GM23338 (cell line): ENCODE measurements at regions not wholly inside any gene's neighbourhood (a gene's known extent, or its start where the extent isn't known, plus 50 kb on each side); places are given as distances from the start of the nearest gene placed in this dataset.

Experiments used
- ATAC-seq: fragments of 200-7000 bp; cut with Tn5 transposase; 3 replicates; pipeline ENCODE4 v1.9.1; 2020
- DNase-seq: peaks from one replicate; pipeline ENCODE4 v3.0.0-alpha.2; 2015; ENCODE audit warnings: low spot score
- H2AFZ ChIP-seq: fragments of 200-600 bp; sonication (generic); 2 replicates; pipeline ENCODE4 v1.8.0; 2016; ENCODE audit warnings: antibody characterized with exemption, mild to moderate bottlenecking, moderate library complexity
- H3F3A ChIP-seq: fragments of 200-600 bp; sonication (generic); replicated peaks from 2 replicates; pipeline ENCODE4 v1.8.0; 2017; ENCODE audit warnings: antibody characterized with exemption, mixed run types, low read depth
- H3K27ac ChIP-seq: fragments of 200-600 bp; sonication (generic); 2 replicates; pipeline ENCODE4 v1.6.1; 2016; ENCODE audit warnings: low read depth
- H3K27me3 ChIP-seq: fragments of 200-600 bp; sonication (generic); 2 replicates; pipeline ENCODE4 v1.8.0; 2016; ENCODE audit warnings: mild to moderate bottlenecking, mixed run types, moderate library complexity; ENCODE audit not compliant: insufficient read depth
- H3K36me3 ChIP-seq: fragments of 200-600 bp; sonication (generic); 2 replicates; pipeline ENCODE4 v1.8.0; 2016; ENCODE audit warnings: mild to moderate bottlenecking; ENCODE audit not compliant: insufficient read depth
- H3K4me1 ChIP-seq: fragments of 200-600 bp; sonication (generic); 2 replicates; pipeline ENCODE4 v1.8.0; 2016; ENCODE audit warnings: mild to moderate bottlenecking, moderate library complexity; ENCODE audit not compliant: insufficient read depth
- H3K4me2 ChIP-seq: fragments of 200-600 bp; sonication (generic); 2 replicates; pipeline ENCODE4 v1.7.1; 2017; ENCODE audit warnings: mixed run types
- H3K4me3 ChIP-seq: fragments of 200-600 bp; sonication (generic); 2 replicates; pipeline ENCODE4 v1.6.1; 2016; ENCODE audit warnings: mixed run types
- H3K79me2 ChIP-seq: fragments of 200-600 bp; sonication (generic); replicated peaks from 2 replicates; pipeline ENCODE4 v1.8.0; 2017; ENCODE audit warnings: mild to moderate bottlenecking; ENCODE audit not compliant: insufficient read depth
- H3K9me2 ChIP-seq: fragments of 200-600 bp; sonication (generic); 2 replicates; pipeline ENCODE4 v1.8.0; 2017; ENCODE audit not compliant: insufficient read depth
- H4K20me1 ChIP-seq: fragments of 200-600 bp; sonication (generic); replicated peaks from 2 replicates; pipeline ENCODE4 v1.8.0; 2017; ENCODE audit warnings: mild to moderate bottlenecking; ENCODE audit not compliant: insufficient read depth
- H3K27ac Mint-ChIP-seq: 2 replicates; pipeline ENCODE4 v1.8.0; 2020; ENCODE audit warnings: inconsistent platforms, mild to moderate bottlenecking, moderate library complexity, mixed read lengths
- H3K27me3 Mint-ChIP-seq: 3 replicates; pipeline ENCODE4 v1.8.0; 2022; ENCODE audit warnings: low read depth, mild to moderate bottlenecking, moderate library complexity, mixed read lengths, inconsistent platforms; ENCODE audit not compliant: insufficient read depth, poor library complexity
- H3K36me3 Mint-ChIP-seq: 3 replicates; pipeline ENCODE4 v1.8.0; 2021; ENCODE audit warnings: low read depth, mild to moderate bottlenecking, inconsistent platforms, moderate library complexity, mixed read lengths
- H3K4me1 Mint-ChIP-seq: 3 replicates; pipeline ENCODE4 v1.8.0; 2020; ENCODE audit warnings: mild to moderate bottlenecking, inconsistent platforms, mixed read lengths
- H3K4me3 Mint-ChIP-seq: 3 replicates; pipeline ENCODE4 v1.8.0; 2021; ENCODE audit warnings: moderate library complexity, mild to moderate bottlenecking, inconsistent platforms, mixed read lengths
- H3K9me3 Mint-ChIP-seq: 3 replicates; pipeline ENCODE4 v1.8.0; 2020; ENCODE audit warnings: moderate library complexity, mild to moderate bottlenecking, inconsistent platforms, mixed read lengths
- TF ChIP-seq, protein P1 (sequence below): fragments of 250-450 bp; sonication (Bioruptor Pico); IDR thresholded peaks from 2 replicates; pipeline ENCODE4 v1.5.0; 2020; ENCODE audit warnings: mild to moderate bottlenecking, moderate library complexity
- TF ChIP-seq, protein P2 (sequence below): IDR thresholded peaks from one replicate; pipeline ENCODE4 v1.6.1; 2018; ENCODE audit warnings: antibody characterized with exemption; ENCODE audit not compliant: unreplicated experiment

DNA sequence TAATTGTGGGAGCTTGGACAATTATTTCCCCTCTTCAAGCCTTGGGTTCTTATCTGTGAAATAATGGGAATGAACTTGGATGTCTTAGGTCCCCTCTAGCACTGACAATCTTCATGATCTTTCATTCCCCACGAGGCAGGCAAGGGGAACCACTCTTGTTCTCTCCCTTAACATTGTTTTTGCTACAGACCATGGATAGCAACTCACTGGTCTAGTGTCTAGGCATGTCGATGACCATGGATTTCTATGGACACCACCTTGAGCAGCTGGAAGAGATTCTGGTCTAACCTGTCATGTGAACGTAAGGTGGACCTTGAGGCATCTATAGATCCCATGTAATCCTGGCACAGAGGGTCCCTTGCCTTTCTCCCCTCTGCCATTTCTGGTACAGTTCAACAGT, 104.1 kb upstream of the DHX15 start:
- TF ChIP-seq, protein P1, sequence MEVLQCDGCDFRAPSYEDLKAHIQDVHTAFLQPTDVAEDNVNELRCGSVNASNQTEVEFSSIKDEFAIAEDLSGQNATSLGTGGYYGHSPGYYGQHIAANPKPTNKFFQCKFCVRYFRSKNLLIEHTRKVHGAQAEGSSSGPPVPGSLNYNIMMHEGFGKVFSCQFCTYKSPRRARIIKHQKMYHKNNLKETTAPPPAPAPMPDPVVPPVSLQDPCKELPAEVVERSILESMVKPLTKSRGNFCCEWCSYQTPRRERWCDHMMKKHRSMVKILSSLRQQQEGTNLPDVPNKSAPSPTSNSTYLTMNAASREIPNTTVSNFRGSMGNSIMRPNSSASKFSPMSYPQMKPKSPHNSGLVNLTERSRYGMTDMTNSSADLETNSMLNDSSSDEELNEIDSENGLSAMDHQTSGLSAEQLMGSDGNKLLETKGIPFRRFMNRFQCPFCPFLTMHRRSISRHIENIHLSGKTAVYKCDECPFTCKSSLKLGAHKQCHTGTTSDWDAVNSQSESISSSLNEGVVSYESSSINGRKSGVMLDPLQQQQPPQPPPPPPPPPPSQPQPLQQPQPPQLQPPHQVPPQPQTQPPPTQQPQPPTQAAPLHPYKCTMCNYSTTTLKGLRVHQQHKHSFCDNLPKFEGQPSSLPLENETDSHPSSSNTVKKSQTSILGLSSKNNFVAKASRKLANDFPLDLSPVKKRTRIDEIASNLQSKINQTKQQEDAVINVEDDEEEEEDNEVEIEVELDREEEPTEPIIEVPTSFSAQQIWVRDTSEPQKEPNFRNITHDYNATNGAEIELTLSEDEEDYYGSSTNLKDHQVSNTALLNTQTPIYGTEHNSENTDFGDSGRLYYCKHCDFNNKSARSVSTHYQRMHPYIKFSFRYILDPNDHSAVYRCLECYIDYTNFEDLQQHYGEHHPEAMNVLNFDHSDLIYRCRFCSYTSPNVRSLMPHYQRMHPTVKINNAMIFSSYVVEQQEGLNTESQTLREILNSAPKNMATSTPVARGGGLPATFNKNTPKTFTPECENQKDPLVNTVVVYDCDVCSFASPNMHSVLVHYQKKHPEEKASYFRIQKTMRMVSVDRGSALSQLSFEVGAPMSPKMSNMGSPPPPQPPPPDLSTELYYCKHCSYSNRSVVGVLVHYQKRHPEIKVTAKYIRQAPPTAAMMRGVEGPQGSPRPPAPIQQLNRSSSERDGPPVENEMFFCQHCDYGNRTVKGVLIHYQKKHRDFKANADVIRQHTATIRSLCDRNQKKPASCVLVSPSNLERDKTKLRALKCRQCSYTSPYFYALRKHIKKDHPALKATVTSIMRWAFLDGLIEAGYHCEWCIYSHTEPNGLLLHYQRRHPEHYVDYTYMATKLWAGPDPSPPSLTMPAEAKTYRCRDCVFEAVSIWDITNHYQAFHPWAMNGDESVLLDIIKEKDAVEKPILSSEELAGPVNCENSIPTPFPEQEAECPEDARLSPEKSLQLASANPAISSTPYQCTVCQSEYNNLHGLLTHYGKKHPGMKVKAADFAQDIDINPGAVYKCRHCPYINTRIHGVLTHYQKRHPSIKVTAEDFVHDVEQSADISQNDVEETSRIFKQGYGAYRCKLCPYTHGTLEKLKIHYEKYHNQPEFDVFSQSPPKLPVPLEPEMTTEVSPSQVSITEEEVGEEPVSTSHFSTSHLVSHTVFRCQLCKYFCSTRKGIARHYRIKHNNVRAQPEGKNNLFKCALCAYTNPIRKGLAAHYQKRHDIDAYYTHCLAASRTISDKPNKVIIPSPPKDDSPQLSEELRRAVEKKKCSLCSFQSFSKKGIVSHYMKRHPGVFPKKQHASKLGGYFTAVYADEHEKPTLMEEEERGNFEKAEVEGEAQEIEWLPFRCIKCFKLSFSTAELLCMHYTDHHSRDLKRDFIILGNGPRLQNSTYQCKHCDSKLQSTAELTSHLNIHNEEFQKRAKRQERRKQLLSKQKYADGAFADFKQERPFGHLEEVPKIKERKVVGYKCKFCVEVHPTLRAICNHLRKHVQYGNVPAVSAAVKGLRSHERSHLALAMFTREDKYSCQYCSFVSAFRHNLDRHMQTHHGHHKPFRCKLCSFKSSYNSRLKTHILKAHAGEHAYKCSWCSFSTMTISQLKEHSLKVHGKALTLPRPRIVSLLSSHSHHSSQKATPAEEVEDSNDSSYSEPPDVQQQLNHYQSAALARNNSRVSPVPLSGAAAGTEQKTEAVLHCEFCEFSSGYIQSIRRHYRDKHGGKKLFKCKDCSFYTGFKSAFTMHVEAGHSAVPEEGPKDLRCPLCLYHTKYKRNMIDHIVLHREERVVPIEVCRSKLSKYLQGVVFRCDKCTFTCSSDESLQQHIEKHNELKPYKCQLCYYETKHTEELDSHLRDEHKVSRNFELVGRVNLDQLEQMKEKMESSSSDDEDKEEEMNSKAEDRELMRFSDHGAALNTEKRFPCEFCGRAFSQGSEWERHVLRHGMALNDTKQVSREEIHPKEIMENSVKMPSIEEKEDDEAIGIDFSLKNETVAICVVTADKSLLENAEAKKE (CRISPR knock-in tag), result no peak
- TF ChIP-seq, protein P2, sequence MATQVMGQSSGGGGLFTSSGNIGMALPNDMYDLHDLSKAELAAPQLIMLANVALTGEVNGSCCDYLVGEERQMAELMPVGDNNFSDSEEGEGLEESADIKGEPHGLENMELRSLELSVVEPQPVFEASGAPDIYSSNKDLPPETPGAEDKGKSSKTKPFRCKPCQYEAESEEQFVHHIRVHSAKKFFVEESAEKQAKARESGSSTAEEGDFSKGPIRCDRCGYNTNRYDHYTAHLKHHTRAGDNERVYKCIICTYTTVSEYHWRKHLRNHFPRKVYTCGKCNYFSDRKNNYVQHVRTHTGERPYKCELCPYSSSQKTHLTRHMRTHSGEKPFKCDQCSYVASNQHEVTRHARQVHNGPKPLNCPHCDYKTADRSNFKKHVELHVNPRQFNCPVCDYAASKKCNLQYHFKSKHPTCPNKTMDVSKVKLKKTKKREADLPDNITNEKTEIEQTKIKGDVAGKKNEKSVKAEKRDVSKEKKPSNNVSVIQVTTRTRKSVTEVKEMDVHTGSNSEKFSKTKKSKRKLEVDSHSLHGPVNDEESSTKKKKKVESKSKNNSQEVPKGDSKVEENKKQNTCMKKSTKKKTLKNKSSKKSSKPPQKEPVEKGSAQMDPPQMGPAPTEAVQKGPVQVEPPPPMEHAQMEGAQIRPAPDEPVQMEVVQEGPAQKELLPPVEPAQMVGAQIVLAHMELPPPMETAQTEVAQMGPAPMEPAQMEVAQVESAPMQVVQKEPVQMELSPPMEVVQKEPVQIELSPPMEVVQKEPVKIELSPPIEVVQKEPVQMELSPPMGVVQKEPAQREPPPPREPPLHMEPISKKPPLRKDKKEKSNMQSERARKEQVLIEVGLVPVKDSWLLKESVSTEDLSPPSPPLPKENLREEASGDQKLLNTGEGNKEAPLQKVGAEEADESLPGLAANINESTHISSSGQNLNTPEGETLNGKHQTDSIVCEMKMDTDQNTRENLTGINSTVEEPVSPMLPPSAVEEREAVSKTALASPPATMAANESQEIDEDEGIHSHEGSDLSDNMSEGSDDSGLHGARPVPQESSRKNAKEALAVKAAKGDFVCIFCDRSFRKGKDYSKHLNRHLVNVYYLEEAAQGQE, result peak; percentile 20
- H3K27me3 Mint-ChIP-seq, result peaks cover 2% of the 10 kb centered on the region
- peaks cover 36% of the 10 kb centered on the region for H3K4me1 Mint-ChIP-seq
- no peaks in the 10 kb centered on the region for H3K27me3 ChIP-seq
- no peaks in the 10 kb centered on the region for H3K36me3 ChIP-seq
- H3K4me3 Mint-ChIP-seq, result no peak overlapping the region
- no peaks in the 10 kb centered on the region; the same call in 1 of the 3 replicates for H3K36me3 Mint-ChIP-seq
- no peak overlapping the region for H2AFZ ChIP-seq
- H3K4me3 ChIP-seq, result no peak overlapping the region
- no peak for DNase-seq
- peaks cover 4% of the 10 kb centered on the region; the same call in 2 of the 3 replicates for H3K9me3 Mint-ChIP-seq
- H3K79me2 ChIP-seq, result no peaks in the 10 kb centered on the region
- no peak overlapping the region for H3K27ac Mint-ChIP-seq
- no peaks in the 10 kb centered on the region for H3F3A ChIP-seq
- no peaks in the 10 kb centered on the region for H4K20me1 ChIP-seq
- no peak for ATAC-seq
- no peak overlapping the region for H3K27ac ChIP-seq
- 0 out of 2 replicates have a peak overlapping the region, but pooled peaks have one; percentile 12 for H3K4me2 ChIP-seq
- H3K9me2 ChIP-seq, result 0 out of 2 replicates have a peak, but pooled peaks cover under 1% of the 10 kb centered on the region
- peaks cover 38% of the 10 kb centered on the region for H3K4me1 ChIP-seq
